GM12878 (cell line): ENCODE measurements at regions not wholly inside any gene's neighbourhood (a gene's known extent, or its start where the extent isn't known, plus 50 kb on each side); places are given as distances from the start of the nearest gene placed in this dataset.

Experiments
- ATAC-seq: fragments of 200-7000 bp; cut with Tn5 transposase; 3 replicates; pipeline ENCODE4 v1.9.1; 2020; ENCODE audit warnings: mild to moderate bottlenecking, moderate library complexity
- BruUV-seq: library from RNA; stranded (reverse); fragments of 400-500 nt; replicated peaks from 2 replicates; lab custom pipeline; 2021; lab: Mats Ljungman, UMichigan
- CTCF ChIA-PET: fragments of 300-600 bp; sonication (Branson Sonifier 250); formaldehyde crosslinking; extraction: SDS; loops from one replicate; lab custom pipeline; 2021; ENCODE audit warnings: inconsistent platforms; lab: Yijun Ruan, JAX
- POLR2A ChIA-PET: fragments of 350-600 bp; formaldehyde crosslinking; extraction: SDS; loops from one replicate; lab custom pipeline; 2021; ENCODE audit warnings: inconsistent platforms; lab: Charles Lee
- RAD21 ChIA-PET: fragments of 300-600 bp; sonication (Branson Sonifier 250); formaldehyde crosslinking; loops from one replicate; lab custom pipeline; 2023; ENCODE audit warnings: antibody characterized with exemption; ENCODE audit not compliant: unreplicated experiment; lab: Charles Lee
- SMC1A ChIA-PET: fragments of 300-600 bp; sonication (Branson Sonifier 250); formaldehyde crosslinking; loops from one replicate; lab custom pipeline; 2023; ENCODE audit not compliant: unreplicated experiment, uncharacterized antibody; lab: Charles Lee
- DNase-seq: peaks from one replicate; pipeline ENCODE4 v3.0.0-alpha.2; 2011; ENCODE audit warnings: low read depth, low spot score
- FAIRE-seq: peaks from 3 replicates; lab custom pipeline; 2011; peaks lifted over from hg19 to GRCh38; lab: Jason Lieb, UNC
- H2AFZ ChIP-seq: 2 replicates; pipeline ENCODE4 v1.6.0; 2011; ENCODE audit warnings: low read depth, low read length, control low read depth; ENCODE audit not compliant: control insufficient read depth
- H3K27ac ChIP-seq: 2 replicates; pipeline ENCODE4 v1.5.1; 2011; ENCODE audit warnings: control low read depth; ENCODE audit not compliant: control insufficient read depth, insufficient read depth
- H3K27me3 ChIP-seq, 2 experiments: replicated peaks in 1 of 2; 2 replicates each; pipeline versions ENCODE4 v1.6.0 to v1.6.1; 2011; ENCODE audit warnings: low read length in 1 of 2; ENCODE audit not compliant: control insufficient read depth in 2 of 2, insufficient read depth in 2 of 2
- H3K36me3 ChIP-seq, 2 experiments: 2 replicates each; pipeline ENCODE4 v1.5.1; 2011; ENCODE audit warnings: low read length in 1 of 2; ENCODE audit not compliant: control insufficient read depth in 2 of 2, insufficient read depth in 2 of 2
- H3K4me1 ChIP-seq: 2 replicates; pipeline ENCODE4 v1.6.1; 2011; ENCODE audit warnings: mild to moderate bottlenecking, low read length, moderate library complexity, mixed read lengths; ENCODE audit not compliant: control insufficient read depth, insufficient read depth
- H3K4me2 ChIP-seq: 2 replicates; pipeline ENCODE4 v1.6.0; 2011; ENCODE audit warnings: control low read depth; ENCODE audit not compliant: control insufficient read depth, insufficient read depth
- H3K4me3 ChIP-seq: fragments of 200-600 bp; sonication (generic); 2 replicates; pipeline ENCODE4 v1.5.1; 2016
- H3K79me2 ChIP-seq: 2 replicates; pipeline ENCODE4 v1.6.0; 2011; ENCODE audit warnings: low read length; ENCODE audit not compliant: control insufficient read depth, insufficient read depth
- H3K9ac ChIP-seq: 2 replicates; pipeline ENCODE4 v1.8.0; 2011; ENCODE audit warnings: low read length, control low read depth, mixed read lengths; ENCODE audit not compliant: control insufficient read depth, insufficient read depth
- H3K9me3 ChIP-seq: replicated peaks from 3 replicates; pipeline ENCODE4 v1.5.1; 2011; ENCODE audit warnings: mild to moderate bottlenecking, low read length; ENCODE audit not compliant: control insufficient read depth, insufficient read depth
- H4K20me1 ChIP-seq: 2 replicates; pipeline ENCODE4 v1.6.0; 2011; ENCODE audit not compliant: control insufficient read depth, insufficient read depth
- BCL11A ChIP-seq: IDR thresholded peaks from 2 replicates; pipeline ENCODE4 v1.6.1; 2011; ENCODE audit warnings: low read depth, low read length
- DPF2 ChIP-seq: fragments of 450-650 bp; IDR thresholded peaks from 2 replicates; pipeline ENCODE4 v1.6.1; 2017; ENCODE audit warnings: mild to moderate bottlenecking
- JUNB ChIP-seq: IDR thresholded peaks from 2 replicates; pipeline ENCODE4 v1.6.1; 2016; ENCODE audit warnings: antibody characterized with exemption, mild to moderate bottlenecking
- LARP7 ChIP-seq: fragments of 450-650 bp; IDR thresholded peaks from 2 replicates; pipeline ENCODE4 v1.6.1; 2017; ENCODE audit warnings: mild to moderate bottlenecking
- MXI1 ChIP-seq: fragments of 150-350 bp; IDR thresholded peaks from 2 replicates; pipeline ENCODE4 v1.6.1; 2011; ENCODE audit warnings: low read depth, mild to moderate bottlenecking, inconsistent platforms, low read length, improper control_type of control experiment
- NFXL1 ChIP-seq: fragments of 450-650 bp; IDR thresholded peaks from 2 replicates; pipeline ENCODE4 v1.6.1; 2017; ENCODE audit warnings: antibody characterized with exemption, mild to moderate bottlenecking, borderline replicate concordance
- NFYB ChIP-seq: IDR thresholded peaks from 2 replicates; pipeline ENCODE4 v1.6.1; 2011; ENCODE audit warnings: low read depth, mild to moderate bottlenecking, low read length, improper control_type of control experiment, moderate library complexity; ENCODE audit not compliant: insufficient read depth
- PAX5 ChIP-seq: IDR thresholded peaks from 2 replicates; pipeline ENCODE4 v1.6.1; 2011; ENCODE audit warnings: low read depth, low read length, borderline replicate concordance
- SIN3A ChIP-seq: IDR thresholded peaks from 2 replicates; pipeline ENCODE4 v1.6.1; 2012; ENCODE audit warnings: low read depth, low read length, improper control_type of control experiment
- SMC3 ChIP-seq: IDR thresholded peaks from 2 replicates; pipeline ENCODE4 v1.6.1; 2011; ENCODE audit warnings: low read length, improper control_type of control experiment, borderline replicate concordance
- SPI1 ChIP-seq: IDR thresholded peaks from 2 replicates; pipeline ENCODE4 v1.6.1; 2011; ENCODE audit warnings: low read depth, mild to moderate bottlenecking, low read length, moderate library complexity, borderline replicate concordance; ENCODE audit not compliant: insufficient read depth
- SREBF2 ChIP-seq: IDR thresholded peaks from 2 replicates; pipeline ENCODE4 v1.6.1; 2012; ENCODE audit warnings: mild to moderate bottlenecking, low read length
- STAT1 ChIP-seq: fragments of 450-650 bp; conservative IDR thresholded peaks from 2 replicates; pipeline ENCODE4 v1.6.1; 2014; ENCODE audit warnings: antibody characterized with exemption, mild to moderate bottlenecking
- WGBS: methylation state at CpG from one replicate; pipeline ENCODE4 v1.1.6; 2016; ENCODE audit warnings: low lambda C conversion rate; ENCODE audit not compliant: insufficient replicate concordance, insufficient coverage; ENCODE audit errors: missing lambda C conversion rate; 5-methylcytosine and 5-hydroxymethylcytosine counted together
- in situ Hi-C: fragments of 300-500 bp; cut with MboI; formaldehyde crosslinking; loops from 9 replicates; pipeline ENCODE4 v1.14.3; 2018; ENCODE audit warnings: mixed read lengths
- intact Hi-C: fragments of 100-400 bp; cut with micrococcal nuclease; formaldehyde crosslinking; loops from one replicate; pipeline ENCODE4 v1.14.2; 2022; ENCODE audit not compliant: unreplicated experiment
- TF ChIP-seq, protein P1 (sequence below): fragments of 450-650 bp; IDR thresholded peaks from 2 replicates; pipeline ENCODE4 v1.6.1; 2016; ENCODE audit warnings: mild to moderate bottlenecking
- TF ChIP-seq, protein P2 (sequence below): IDR thresholded peaks from 2 replicates; pipeline ENCODE4 v1.6.1; 2012; ENCODE audit warnings: improper control_type of control experiment, low read depth, low read length; ENCODE audit not compliant: insufficient replicate concordance
- TF ChIP-seq, protein P3 (sequence below): fragments of 450-650 bp; IDR thresholded peaks from 2 replicates; pipeline ENCODE4 v1.6.1; 2014; ENCODE audit warnings: mild to moderate bottlenecking

DNA sequence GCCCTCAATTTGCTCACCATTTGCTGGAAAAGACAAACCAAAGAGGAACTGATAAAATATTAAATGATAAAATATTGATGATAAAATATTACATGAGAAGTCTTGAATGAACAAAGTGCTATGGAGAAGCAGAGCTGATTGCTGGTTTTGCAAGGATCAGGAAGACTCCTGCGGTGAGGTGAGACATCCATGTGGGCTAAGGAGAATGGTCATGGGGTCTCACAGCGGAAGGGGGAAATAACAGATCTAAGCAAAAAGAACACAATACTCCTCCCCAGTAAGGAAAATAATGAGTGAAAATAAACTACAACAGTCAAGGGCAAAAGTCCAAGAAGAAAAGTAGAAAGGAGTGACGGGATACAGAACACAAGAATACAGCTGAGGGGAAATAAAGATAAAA, 146.8 kb downstream of the LURAP1L start:
- Histone ChIP-seq H3K4me1 (no peaks in the 10 kb centered on the region), H3K79me2 (no peaks in the 10 kb centered on the region), H4K20me1 (no peaks in the 10 kb centered on the region), H3K27me3 (no peaks in the 10 kb centered on the region), H2AFZ (no peak overlapping the region), H3K27ac (no peak overlapping the region), H3K9me3 (no peaks in the 10 kb centered on the region), H3K9ac (no peak overlapping the region), H3K36me3 (no peaks in the 10 kb centered on the region), H3K4me2 (no peak overlapping the region), H3K4me3 (no peak overlapping the region)
- BruUV-seq, result no TSS peak
- POLR2A ChIA-PET, result no interaction called here
- in situ Hi-C loops, result no loop called here
- DNase-seq, result no peak
- SMC1A ChIA-PET, result no interaction called here
- intact Hi-C loops, result no loop called here
- RAD21 ChIA-PET, result no interaction called here
- WGBS, result 59% methylated on average over 3 of the region's 3 CpGs
- TF ChIP-seq SIN3A (no peak), SREBF2 (no peak), JUNB (no peak), LARP7 (no peak), BCL11A (no peak), MXI1 (no peak), STAT1 (no peak), NFYB (no peak), SMC3 (no peak), SPI1 (no peak), DPF2 (no peak), NFXL1 (no peak), PAX5 (no peak)
- TF ChIP-seq, protein P1, sequence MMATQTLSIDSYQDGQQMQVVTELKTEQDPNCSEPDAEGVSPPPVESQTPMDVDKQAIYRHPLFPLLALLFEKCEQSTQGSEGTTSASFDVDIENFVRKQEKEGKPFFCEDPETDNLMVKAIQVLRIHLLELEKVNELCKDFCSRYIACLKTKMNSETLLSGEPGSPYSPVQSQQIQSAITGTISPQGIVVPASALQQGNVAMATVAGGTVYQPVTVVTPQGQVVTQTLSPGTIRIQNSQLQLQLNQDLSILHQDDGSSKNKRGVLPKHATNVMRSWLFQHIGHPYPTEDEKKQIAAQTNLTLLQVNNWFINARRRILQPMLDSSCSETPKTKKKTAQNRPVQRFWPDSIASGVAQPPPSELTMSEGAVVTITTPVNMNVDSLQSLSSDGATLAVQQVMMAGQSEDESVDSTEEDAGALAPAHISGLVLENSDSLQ, result no peak
- TF ChIP-seq, protein P2, sequence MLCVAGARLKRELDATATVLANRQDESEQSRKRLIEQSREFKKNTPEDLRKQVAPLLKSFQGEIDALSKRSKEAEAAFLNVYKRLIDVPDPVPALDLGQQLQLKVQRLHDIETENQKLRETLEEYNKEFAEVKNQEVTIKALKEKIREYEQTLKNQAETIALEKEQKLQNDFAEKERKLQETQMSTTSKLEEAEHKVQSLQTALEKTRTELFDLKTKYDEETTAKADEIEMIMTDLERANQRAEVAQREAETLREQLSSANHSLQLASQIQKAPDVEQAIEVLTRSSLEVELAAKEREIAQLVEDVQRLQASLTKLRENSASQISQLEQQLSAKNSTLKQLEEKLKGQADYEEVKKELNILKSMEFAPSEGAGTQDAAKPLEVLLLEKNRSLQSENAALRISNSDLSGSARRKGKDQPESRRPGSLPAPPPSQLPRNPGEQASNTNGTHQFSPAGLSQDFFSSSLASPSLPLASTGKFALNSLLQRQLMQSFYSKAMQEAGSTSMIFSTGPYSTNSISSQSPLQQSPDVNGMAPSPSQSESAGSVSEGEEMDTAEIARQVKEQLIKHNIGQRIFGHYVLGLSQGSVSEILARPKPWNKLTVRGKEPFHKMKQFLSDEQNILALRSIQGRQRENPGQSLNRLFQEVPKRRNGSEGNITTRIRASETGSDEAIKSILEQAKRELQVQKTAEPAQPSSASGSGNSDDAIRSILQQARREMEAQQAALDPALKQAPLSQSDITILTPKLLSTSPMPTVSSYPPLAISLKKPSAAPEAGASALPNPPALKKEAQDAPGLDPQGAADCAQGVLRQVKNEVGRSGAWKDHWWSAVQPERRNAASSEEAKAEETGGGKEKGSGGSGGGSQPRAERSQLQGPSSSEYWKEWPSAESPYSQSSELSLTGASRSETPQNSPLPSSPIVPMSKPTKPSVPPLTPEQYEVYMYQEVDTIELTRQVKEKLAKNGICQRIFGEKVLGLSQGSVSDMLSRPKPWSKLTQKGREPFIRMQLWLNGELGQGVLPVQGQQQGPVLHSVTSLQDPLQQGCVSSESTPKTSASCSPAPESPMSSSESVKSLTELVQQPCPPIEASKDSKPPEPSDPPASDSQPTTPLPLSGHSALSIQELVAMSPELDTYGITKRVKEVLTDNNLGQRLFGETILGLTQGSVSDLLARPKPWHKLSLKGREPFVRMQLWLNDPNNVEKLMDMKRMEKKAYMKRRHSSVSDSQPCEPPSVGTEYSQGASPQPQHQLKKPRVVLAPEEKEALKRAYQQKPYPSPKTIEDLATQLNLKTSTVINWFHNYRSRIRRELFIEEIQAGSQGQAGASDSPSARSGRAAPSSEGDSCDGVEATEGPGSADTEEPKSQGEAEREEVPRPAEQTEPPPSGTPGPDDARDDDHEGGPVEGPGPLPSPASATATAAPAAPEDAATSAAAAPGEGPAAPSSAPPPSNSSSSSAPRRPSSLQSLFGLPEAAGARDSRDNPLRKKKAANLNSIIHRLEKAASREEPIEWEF, result no peak
- TF ChIP-seq, protein P3, sequence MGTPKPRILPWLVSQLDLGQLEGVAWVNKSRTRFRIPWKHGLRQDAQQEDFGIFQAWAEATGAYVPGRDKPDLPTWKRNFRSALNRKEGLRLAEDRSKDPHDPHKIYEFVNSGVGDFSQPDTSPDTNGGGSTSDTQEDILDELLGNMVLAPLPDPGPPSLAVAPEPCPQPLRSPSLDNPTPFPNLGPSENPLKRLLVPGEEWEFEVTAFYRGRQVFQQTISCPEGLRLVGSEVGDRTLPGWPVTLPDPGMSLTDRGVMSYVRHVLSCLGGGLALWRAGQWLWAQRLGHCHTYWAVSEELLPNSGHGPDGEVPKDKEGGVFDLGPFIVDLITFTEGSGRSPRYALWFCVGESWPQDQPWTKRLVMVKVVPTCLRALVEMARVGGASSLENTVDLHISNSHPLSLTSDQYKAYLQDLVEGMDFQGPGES, result no peak
- CTCF ChIA-PET, result no interaction called here
- ATAC-seq, result no peak
- no peak for FAIRE-seq
